ENCODE measurements at regions not wholly inside any gene's neighbourhood (a gene's known extent, or its start where the extent isn't known, plus 50 kb on each side); places are given as distances from the start of the nearest gene placed in this dataset.

- Histone ChIP-seq H3K4me3 (no peak overlapping the region), H3K27ac (no peak overlapping the region), H3K36me3 (no peaks in the 10 kb centered on the region), H3K27me3 (no peaks in the 10 kb centered on the region), H3K9me3 (no peaks in the 10 kb centered on the region), H3K4me1 (no peaks in the 10 kb centered on the region)
- intact Hi-C loops (cut with DNase I; ENCODE audit: low total_unique reads): no loop called here
- TF ChIP-seq POLR2A (IDR thresholded peaks at IDR 0.05) (no peak), CTCF (IDR thresholded peaks at IDR 0.05) (no peak)
- DNase-seq: no peak
Measured at GRCh38 chr11:26134053-26134452, 197.9 kb upstream of the ANO3 start.

DNA sequence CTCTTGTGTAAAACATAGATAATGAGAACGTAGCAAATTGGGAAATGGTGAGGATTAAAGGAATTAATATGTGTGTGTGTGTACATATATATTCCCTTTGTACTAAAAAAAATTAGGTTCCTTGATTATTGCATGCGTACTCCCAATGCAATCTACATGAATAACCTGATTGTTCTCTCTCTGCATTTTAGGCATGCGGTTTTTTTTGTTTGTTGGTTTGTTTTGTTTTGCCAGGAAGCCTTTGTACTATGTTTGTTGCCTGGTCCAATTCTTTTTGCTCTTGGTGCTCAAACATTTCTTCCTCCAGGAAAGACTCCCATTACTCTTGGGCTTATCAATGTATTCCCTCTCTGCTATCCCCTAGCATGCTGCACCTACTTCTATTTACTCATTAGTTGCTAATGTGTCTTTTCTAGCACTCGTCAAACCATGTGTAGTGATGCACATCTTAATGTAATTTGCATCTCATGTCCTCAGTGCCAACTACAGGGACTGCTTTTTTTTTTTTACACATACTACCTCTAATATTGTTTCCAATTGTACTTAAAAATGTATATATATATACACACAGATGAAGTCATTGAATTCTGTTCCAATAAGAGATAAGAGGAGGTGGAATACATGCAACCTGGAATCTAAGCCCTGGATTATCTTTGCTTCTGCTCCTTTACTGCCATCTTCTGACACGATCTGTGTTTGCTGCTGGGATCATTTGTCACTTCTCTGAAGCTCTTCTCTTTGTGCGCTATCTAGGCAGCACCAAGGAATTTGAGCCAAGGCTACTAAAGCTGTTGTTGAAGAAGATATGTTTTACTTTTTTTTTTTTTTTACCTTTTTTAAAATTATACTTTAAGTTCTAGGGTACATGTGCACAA is 197.2 kb upstream of the ANO3 start:
- no peak overlapping the region for H3K27ac ChIP-seq
- no peak overlapping the region for H3K4me3 ChIP-seq
- H3K4me1 ChIP-seq: no peaks in the 10 kb centered on the region
- no peaks in the 10 kb centered on the region for H3K36me3 ChIP-seq
- no peaks in the 10 kb centered on the region for H3K9me3 ChIP-seq
- intact Hi-C loops (cut with DNase I; ENCODE audit: low total_unique reads): no loop called here
- DNase-seq: no peak
- no peaks in the 10 kb centered on the region for H3K27me3 ChIP-seq
- TF ChIP-seq CTCF (IDR thresholded peaks at IDR 0.05) (no peak), POLR2A (IDR thresholded peaks at IDR 0.05) (no peak)

- TF ChIP-seq CTCF (IDR thresholded peaks at IDR 0.05) (no peak), POLR2A (IDR thresholded peaks at IDR 0.05) (no peak)
- Histone ChIP-seq H3K4me3 (no peak overlapping the region), H3K27me3 (no peaks in the 10 kb centered on the region), H3K27ac (no peak overlapping the region), H3K36me3 (no peaks in the 10 kb centered on the region), H3K4me1 (no peaks in the 10 kb centered on the region), H3K9me3 (no peaks in the 10 kb centered on the region)
- intact Hi-C loops (cut with DNase I; ENCODE audit: low total_unique reads): no loop called here
- no peak for DNase-seq
Measured at GRCh38 chr11:26137651-26138050, 194.3 kb upstream of the ANO3 start.

- Histone ChIP-seq H3K27me3 (no peaks in the 10 kb centered on the region), H3K9me3 (no peaks in the 10 kb centered on the region), H3K36me3 (no peaks in the 10 kb centered on the region), H3K4me3 (no peak overlapping the region), H3K4me1 (no peaks in the 10 kb centered on the region), H3K27ac (no peak overlapping the region)
- DNase-seq: no peak
- intact Hi-C loops (cut with DNase I; ENCODE audit: low total_unique reads): no loop called here
- no peak for TF ChIP-seq POLR2A (IDR thresholded peaks at IDR 0.05)
- TF ChIP-seq CTCF (IDR thresholded peaks at IDR 0.05): no peak
Measured at GRCh38 chr11:26142891-26143290, 189.0 kb upstream of the ANO3 start.

GRCh38 chr11:26143566-26144290 is 188.2 kb upstream of the ANO3 start:
- Histone ChIP-seq H3K4me3 (no peak overlapping the region), H3K4me1 (no peaks in the 10 kb centered on the region), H3K27me3 (no peaks in the 10 kb centered on the region), H3K36me3 (no peaks in the 10 kb centered on the region), H3K27ac (no peak overlapping the region), H3K9me3 (no peaks in the 10 kb centered on the region)
- DNase-seq: no peak
- TF ChIP-seq CTCF (IDR thresholded peaks at IDR 0.05): no peak
- TF ChIP-seq POLR2A (IDR thresholded peaks at IDR 0.05): no peak
- intact Hi-C loops (cut with DNase I; ENCODE audit: low total_unique reads): no loop called here
